Common myeloid progenitor, CD34-positive (primary cell): ENCODE measurements at regions not wholly inside any gene's neighbourhood (a gene's known extent, or its start where the extent isn't known, plus 50 kb on each side); places are given as distances from the start of the nearest gene placed in this dataset.
A peak's percentile ranks its signal among the peaks of the same experiment; 100 is the strongest.
"Not testable (repeated sequence)": the region's sequence is repeated elsewhere in the genome, so short reads cannot be mapped to it uniquely, and the experiment has no call there.

Experiments used
- CTCF ChIA-PET: fragments of 350-600 bp; sonication (Branson Sonifier 250); formaldehyde crosslinking; loops from one replicate; lab custom pipeline; 2021; ENCODE audit warnings: antibody characterized with exemption; lab: Charles Lee
- POLR2A ChIA-PET: fragments of 350-600 bp; sonication (Branson Sonifier 250); formaldehyde crosslinking; loops from one replicate; lab custom pipeline; 2021; ENCODE audit warnings: antibody characterized with exemption; lab: Charles Lee
- DNase-seq, 3 donors: peaks; one replicate each; pipeline versions ENCODE4 v3.0.0 to v3.0.0-alpha.2; 2013
- H3K27ac ChIP-seq, 2 experiments: 1 replicate in 1 of 2; 2 replicates in 1 of 2; pipeline ENCODE4 v1.7.0; 2013; ENCODE audit warnings: inconsistent platforms in 2 of 2, low read length in 2 of 2, mild to moderate bottlenecking in 2 of 2, low read depth in 1 of 2, moderate library complexity in 1 of 2; ENCODE audit not compliant: severe bottlenecking in 2 of 2, insufficient read depth in 1 of 2, poor library complexity in 1 of 2
- H3K27me3 ChIP-seq, 5 experiments: replicated peaks in 2 of 5; 1 replicate in 3 of 5; 2 replicates in 2 of 5; pipeline versions ENCODE4 v1.6.1 to v1.7.0; 2013; ENCODE audit warnings: low read length in 4 of 5, mild to moderate bottlenecking in 2 of 5, moderate library complexity in 2 of 5, inconsistent platforms in 1 of 5; ENCODE audit not compliant: insufficient read depth in 5 of 5, control insufficient read depth in 4 of 5
- H3K36me3 ChIP-seq, 4 experiments: 1 replicate in 2 of 4; 2 replicates in 2 of 4; pipeline versions ENCODE4 v1.6.1 to v1.7.0; 2013; ENCODE audit warnings: low read length in 3 of 4, control low read depth in 1 of 4, mild to moderate bottlenecking in 1 of 4; ENCODE audit not compliant: control insufficient read depth in 4 of 4, insufficient read depth in 4 of 4
- H3K4me1 ChIP-seq, 4 experiments: 1 replicate in 3 of 4; 2 replicates in 1 of 4; pipeline versions ENCODE4 v1.6.1 to v1.7.1; 2013; ENCODE audit warnings: low read length in 3 of 4, mild to moderate bottlenecking in 3 of 4, control low read depth in 1 of 4, inconsistent platforms in 1 of 4, moderate library complexity in 1 of 4; ENCODE audit not compliant: control insufficient read depth in 4 of 4, insufficient read depth in 4 of 4; ENCODE audit errors: control extremely low read depth in 1 of 4
- H3K4me3 ChIP-seq, 7 experiments: 1 replicate in 4 of 7; 2 replicates in 3 of 7; pipeline versions ENCODE4 v1.5.1 to v1.7.0; 2013; ENCODE audit warnings: mild to moderate bottlenecking in 7 of 7, low read length in 6 of 7, moderate library complexity in 6 of 7, inconsistent platforms in 2 of 7, low read depth in 2 of 7, control low read depth in 1 of 7; ENCODE audit not compliant: insufficient read depth in 4 of 7, control insufficient read depth in 1 of 7; ENCODE audit errors: extremely low read depth in 1 of 7
- H3K9me3 ChIP-seq, 5 experiments: 1 replicate in 4 of 5; 2 replicates in 1 of 5; pipeline versions ENCODE4 v1.6.1 to v1.7.1; 2013; ENCODE audit warnings: low read length in 4 of 5, mild to moderate bottlenecking in 2 of 5, inconsistent platforms in 1 of 5, low read depth in 1 of 5, moderate library complexity in 1 of 5; ENCODE audit not compliant: control insufficient read depth in 4 of 5, insufficient read depth in 2 of 5; ENCODE audit errors: control extremely low read depth in 1 of 5
- WGBS: methylation state at CpG from one replicate; pipeline ENCODE4 v1.1.5; 2013; ENCODE audit not compliant: insufficient coverage; 5-methylcytosine and 5-hydroxymethylcytosine counted together

- ChIA-PET POLR2A (no interaction called here), CTCF (interaction anchor here (1.1 kb wide), 1 partner anchor 41 kb away, joined by 3 read pairs; no protein-coding TSS in a partner anchor)
- no peaks in the 10 kb centered on the region for H3K4me1 ChIP-seq
- DNase-seq = no peak
- no peaks in the 10 kb centered on the region for H3K27me3 ChIP-seq
- H3K36me3 ChIP-seq = no peaks in the 10 kb centered on the region
- H3K27ac ChIP-seq = no peak overlapping the region
- no peak overlapping the region for H3K4me3 ChIP-seq
- H3K9me3 ChIP-seq = peaks cover 0 to 25% (median 2%) of the 10 kb centered on the region in 5 experiments
Observed at GRCh38 chr16:72644911-72645310, 403.0 kb downstream of the ZFHX3 start.

GRCh38 chr16:72639494-72639893, 408.4 kb downstream of the ZFHX3 start:
- no CpG with 5 or more reads among the region's 1 CpG for WGBS
- H3K27me3 ChIP-seq = no peaks in the 10 kb centered on the region
- peaks cover 5 to 33% (median 6%) of the 10 kb centered on the region in 5 experiments for H3K9me3 ChIP-seq
- POLR2A ChIA-PET = no interaction called here
- no peak overlapping the region for H3K4me3 ChIP-seq
- H3K36me3 ChIP-seq = no peaks in the 10 kb centered on the region
- H3K27ac ChIP-seq = no peak overlapping the region
- DNase-seq = peak in 2 of 3 donors; percentile 40 to 46
- CTCF ChIA-PET = no interaction called here
- no peaks in the 10 kb centered on the region for H3K4me1 ChIP-seq

- H3K36me3 ChIP-seq = no peaks in the 10 kb centered on the region
- no peaks in the 10 kb centered on the region for H3K27me3 ChIP-seq
- WGBS = no CpG with 5 or more reads among the region's 1 CpG
- no peaks in the 10 kb centered on the region for H3K4me1 ChIP-seq
- H3K4me3 ChIP-seq = no peak overlapping the region
- ChIA-PET POLR2A (no interaction called here), CTCF (no interaction called here)
- no peak for DNase-seq
- H3K9me3 ChIP-seq = peaks cover 5 to 22% (median 6%) of the 10 kb centered on the region in 5 experiments
- H3K27ac ChIP-seq = no peak overlapping the region
Observed at GRCh38 chr16:72637306-72637705, 410.6 kb downstream of the ZFHX3 start.

- no peaks in the 10 kb centered on the region for H3K4me1 ChIP-seq
- H3K4me3 ChIP-seq = no peak overlapping the region
- H3K9me3 ChIP-seq = peaks cover 4 to 15% (median 5%) of the 10 kb centered on the region in 5 experiments
- no peaks in the 10 kb centered on the region for H3K36me3 ChIP-seq
- WGBS = no CpG with 5 or more reads among the region's 5 CpGs
- no peak overlapping the region for H3K27ac ChIP-seq
- ChIA-PET POLR2A (no interaction called here), CTCF (no interaction called here)
- H3K27me3 ChIP-seq = no peaks in the 10 kb centered on the region
- DNase-seq = no peak
Observed at GRCh38 chr16:72635694-72636093, 412.2 kb downstream of the ZFHX3 start.

- POLR2A ChIA-PET = no interaction called here
Observed at GRCh38 chr16:72635104-72635503, 412.8 kb downstream of the ZFHX3 start.

GRCh38 chr16:72627182-72627896, 420.6 kb downstream of the ZFHX3 start:
- CTCF ChIA-PET, H3K27ac ChIP-seq, H3K9me3 ChIP-seq, H3K27me3 ChIP-seq, H3K36me3 ChIP-seq, POLR2A ChIA-PET, H3K4me1 ChIP-seq: not testable (repeated sequence)
- H3K4me3 ChIP-seq = peak overlapping the region in 1 of 7 experiments; percentile 1
- DNase-seq = peak in 1 of 3 donors; percentile 3
- 97% methylated on average over 7 of the region's 30 CpGs for WGBS

More at GRCh38 chr16:72635104-72635503, 412.8 kb downstream of the ZFHX3 start:
- H3K27ac ChIP-seq = no peak overlapping the region
- no peak overlapping the region for H3K4me3 ChIP-seq
- WGBS = 97% methylated on average over 4 of the region's 4 CpGs
- H3K27me3 ChIP-seq = no peaks in the 10 kb centered on the region
- H3K4me1 ChIP-seq = no peaks in the 10 kb centered on the region
- peaks cover 4 to 11% (median 5%) of the 10 kb centered on the region in 5 experiments for H3K9me3 ChIP-seq
- DNase-seq = no peak
- no peaks in the 10 kb centered on the region for H3K36me3 ChIP-seq
- CTCF ChIA-PET = no interaction called here

GRCh38 chr16:72626623-72627022, 421.3 kb downstream of the ZFHX3 start:
- Histone ChIP-seq H3K4me3 (no peak overlapping the region), H3K9me3 (peaks cover 0 to 2% (median 0%) of the 10 kb centered on the region in 5 experiments), H3K4me1 (no peaks in the 10 kb centered on the region), H3K27me3 (no peaks in the 10 kb centered on the region), H3K27ac (no peak overlapping the region), H3K36me3 (no peaks in the 10 kb centered on the region)
- CTCF ChIA-PET = no interaction called here
- POLR2A ChIA-PET = no interaction called here
- DNase-seq = no peak
